ENCODE measurements at regions not wholly inside any gene's neighbourhood (a gene's known extent, or its start where the extent isn't known, plus 50 kb on each side); places are given as distances from the start of the nearest gene placed in this dataset.

DNA sequence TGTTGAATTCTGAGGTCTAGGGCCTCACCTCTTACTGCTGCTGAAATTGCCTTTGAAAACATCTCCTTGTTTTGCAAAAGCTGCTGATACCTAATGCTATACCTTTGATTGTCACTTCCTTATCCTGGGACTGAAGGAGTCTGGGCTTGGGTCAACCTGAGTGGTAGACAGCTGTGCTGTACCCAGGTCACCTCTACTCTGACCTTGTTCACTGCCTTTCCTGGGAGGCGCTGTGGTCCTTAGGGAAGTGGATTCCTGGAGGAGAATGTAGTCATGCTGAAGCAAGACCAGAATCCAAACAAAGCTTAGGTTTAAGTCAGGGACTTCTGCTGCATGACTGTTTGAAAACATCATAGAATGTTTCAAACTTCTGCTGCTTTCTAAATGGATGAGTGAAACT lies 191.4 kb downstream of the SNAPC1 start:
- DNase-seq: no peak

GRCh38 chr14:61954306-61954705 lies 192.1 kb downstream of the SNAPC1 start:
- no peak for DNase-seq

DNA sequence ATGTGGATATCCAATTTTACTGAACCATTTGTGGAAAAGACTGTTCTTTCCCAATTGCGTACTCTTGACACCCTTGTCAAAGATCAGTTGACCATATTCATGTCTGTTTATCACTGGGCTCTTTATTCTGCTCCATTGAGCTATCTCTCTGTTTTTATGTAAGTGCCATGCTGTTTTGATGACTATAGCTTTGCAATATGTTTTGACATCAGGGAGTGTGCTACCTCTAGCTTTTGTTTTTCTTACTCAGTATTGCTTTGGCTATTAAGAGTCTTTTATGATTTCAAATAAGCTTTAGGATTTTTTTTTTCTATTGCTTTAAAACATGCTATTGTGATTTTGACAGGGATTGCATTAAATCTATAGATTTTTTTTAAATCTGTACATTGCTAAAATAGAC lies 194.3 kb downstream of the SNAPC1 start:
- no peak for DNase-seq

DNA sequence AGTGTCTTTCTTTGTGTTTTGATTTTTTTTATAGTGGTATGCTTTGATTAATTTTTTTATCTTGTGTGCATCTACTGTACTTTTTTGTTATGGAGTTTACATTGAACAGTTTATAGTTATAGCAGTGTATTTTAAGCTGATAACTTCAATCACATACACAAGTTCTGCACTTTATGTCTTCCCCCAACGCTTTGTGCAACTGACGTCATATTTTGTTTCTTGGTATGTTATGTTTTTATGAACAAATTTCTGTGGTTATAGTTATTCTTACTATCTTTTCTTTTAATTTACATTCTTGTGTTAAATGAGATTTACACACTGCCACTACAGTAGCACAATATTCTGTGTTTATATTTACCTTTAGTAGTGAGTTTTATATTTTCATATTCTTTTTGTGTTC lies 197.1 kb downstream of the SNAPC1 start:
- DNase-seq: no peak

GRCh38 chr14:61961369-61961768 lies 199.1 kb downstream of the SNAPC1 start:
- no peak for DNase-seq

DNA sequence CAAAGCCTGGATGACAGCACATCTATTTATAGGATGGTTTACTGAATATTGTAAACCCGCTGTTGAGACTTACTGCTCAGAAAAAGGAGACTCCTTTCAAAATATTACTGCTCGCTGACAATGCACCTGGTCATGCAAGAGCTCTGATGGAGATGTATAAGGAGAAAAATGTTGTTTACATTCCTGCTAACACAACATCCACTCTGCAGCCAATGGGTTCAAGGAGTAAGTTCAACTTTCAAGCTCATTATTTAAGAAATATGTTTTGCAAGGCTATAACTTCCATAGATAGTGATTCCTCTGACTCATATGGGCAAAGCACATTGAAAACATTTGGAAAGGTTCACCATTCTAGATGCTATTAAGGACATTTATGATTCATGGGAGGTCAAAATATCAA lies 201.7 kb downstream of the SNAPC1 start:
- no peak for DNase-seq

GRCh38 chr14:61965030-61965745 lies 203.0 kb downstream of the SNAPC1 start:
- DNase-seq: no peak

GRCh38 chr14:61968207-61968606 lies 206.0 kb downstream of the SNAPC1 start:
- no peak for DNase-seq

GRCh38 chr14:61972711-61973110 lies 210.5 kb downstream of the SNAPC1 start:
- DNase-seq: no peak

- no peak for DNase-seq
Measured at GRCh38 chr14:61973981-61974380, 211.8 kb downstream of the SNAPC1 start.

GRCh38 chr14:61977217-61977616 lies 215.0 kb downstream of the SNAPC1 start:
- no peak for DNase-seq

- no peak for DNase-seq
Measured at GRCh38 chr14:61988240-61988639, 226.0 kb downstream of the SNAPC1 start.

DNA sequence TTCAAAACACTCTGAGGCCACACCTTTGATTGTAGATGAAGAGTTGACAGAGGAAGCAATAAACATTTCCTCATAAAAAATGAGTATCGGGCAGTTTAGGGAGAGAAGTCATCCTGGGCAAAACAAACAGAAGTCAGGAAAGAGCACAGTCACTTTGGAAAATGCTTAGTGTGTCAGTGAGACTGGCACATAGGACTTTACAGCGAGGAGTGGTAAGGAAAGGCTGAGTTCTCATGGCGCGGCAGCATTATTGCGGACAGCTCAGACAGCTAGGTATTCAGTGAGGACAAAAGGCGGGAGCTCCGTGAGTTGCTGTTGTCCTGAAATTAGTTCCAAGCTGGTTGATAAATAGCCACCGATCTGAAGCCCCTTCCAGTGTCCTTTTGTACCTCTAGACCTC lies 229.9 kb downstream of the SNAPC1 start:
- DNase-seq: no peak

DNA sequence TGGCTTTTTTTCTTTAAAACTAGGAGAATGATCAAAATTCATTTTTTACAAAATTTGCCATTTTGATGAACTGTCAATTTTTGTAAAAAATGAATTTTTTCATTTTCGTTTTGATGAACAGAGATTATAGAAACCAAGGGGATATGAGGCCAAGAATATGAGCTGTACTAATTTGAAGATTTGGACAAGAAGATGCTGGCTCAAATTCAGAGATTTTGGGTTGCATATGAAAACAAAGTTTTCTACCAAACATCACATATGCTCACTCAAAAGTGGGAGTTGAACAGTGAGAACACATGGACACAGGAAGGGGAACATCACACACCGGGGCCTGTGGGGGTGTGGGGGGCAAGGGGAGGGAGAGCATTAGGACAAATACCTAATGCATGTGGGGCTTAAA lies 230.7 kb downstream of the SNAPC1 start:
- DNase-seq: no peak

DNA sequence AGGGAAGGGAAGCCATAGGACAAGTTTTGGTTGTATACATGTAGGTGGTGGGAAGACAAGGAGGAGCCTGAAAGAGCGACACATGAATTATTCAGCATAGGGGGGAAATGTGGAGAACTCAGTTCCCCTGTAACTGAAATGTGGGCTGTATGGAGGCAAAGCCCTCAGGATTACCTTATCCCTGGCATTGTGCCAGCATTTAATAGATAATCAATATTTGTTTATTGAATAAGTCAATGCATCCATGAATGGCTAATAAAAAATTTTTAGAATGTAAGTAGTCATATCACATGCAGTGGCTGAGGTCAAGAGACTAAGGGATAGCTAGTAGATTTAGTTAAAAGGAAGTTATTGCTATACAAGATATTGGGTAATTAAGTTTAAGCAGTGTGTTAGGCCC lies 232.4 kb downstream of the SNAPC1 start:
- no peak for DNase-seq

- DNase-seq: no peak
Measured at GRCh38 chr14:61996753-61997152, 234.5 kb downstream of the SNAPC1 start.

- DNase-seq: no peak
Measured at GRCh38 chr14:61997161-61997560, 234.9 kb downstream of the SNAPC1 start.

GRCh38 chr14:62001963-62002362 lies 239.7 kb downstream of the SNAPC1 start:
- no peak for DNase-seq

DNA sequence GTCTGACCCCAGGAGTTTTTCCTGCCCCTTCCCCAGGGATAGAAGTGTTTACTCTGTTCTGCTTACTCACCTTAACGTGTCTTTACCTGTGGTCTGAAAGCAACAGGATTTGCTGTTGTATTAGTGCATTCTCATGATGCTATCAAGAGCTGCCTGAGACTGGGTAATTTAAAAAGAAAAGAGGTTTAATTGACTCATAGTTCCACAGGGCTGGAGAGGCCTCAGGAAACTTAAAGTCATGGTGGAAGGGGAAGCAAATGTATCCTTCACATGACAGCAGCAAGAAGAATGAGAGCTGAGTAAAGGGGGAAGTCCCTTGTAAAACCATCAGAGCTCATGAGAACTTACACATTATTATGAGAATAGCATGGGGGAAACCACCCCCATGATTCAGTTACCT lies 240.4 kb downstream of the SNAPC1 start:
- no peak for DNase-seq

- DNase-seq: no peak
Measured at GRCh38 chr14:62003701-62004100, 241.5 kb downstream of the SNAPC1 start.

DNA sequence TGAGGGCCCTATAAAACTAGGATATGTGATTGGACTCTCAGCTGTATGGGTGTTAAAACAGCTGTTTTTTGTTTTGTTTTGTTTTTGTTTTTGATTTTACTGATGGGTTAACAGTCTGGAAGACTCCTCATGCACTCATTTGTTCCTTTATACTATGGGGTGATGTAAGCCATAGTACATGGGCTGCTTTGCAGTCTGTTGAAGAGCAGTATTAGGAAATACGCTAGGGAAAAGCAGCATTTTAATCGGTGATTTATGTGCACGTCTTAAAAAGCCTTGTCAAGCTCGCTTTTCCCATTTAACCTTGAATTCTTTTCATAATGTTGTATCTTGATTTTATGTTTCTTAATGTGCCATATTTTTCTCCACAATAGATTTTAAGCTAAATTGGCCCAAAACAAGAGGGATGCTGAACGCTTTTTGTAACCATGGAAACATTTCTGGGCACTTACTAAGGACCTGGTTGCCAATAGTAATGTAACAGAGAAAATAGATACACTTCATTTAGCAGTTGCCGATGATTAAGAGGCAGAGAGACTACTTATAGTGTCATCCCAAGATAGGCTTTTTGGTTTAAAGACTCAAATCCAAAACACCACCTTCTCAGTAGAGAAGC lies 244.0 kb downstream of the SNAPC1 start:
- no peak for DNase-seq

- DNase-seq: no peak
Measured at GRCh38 chr14:62015243-62015642, 253.0 kb downstream of the SNAPC1 start.

DNA sequence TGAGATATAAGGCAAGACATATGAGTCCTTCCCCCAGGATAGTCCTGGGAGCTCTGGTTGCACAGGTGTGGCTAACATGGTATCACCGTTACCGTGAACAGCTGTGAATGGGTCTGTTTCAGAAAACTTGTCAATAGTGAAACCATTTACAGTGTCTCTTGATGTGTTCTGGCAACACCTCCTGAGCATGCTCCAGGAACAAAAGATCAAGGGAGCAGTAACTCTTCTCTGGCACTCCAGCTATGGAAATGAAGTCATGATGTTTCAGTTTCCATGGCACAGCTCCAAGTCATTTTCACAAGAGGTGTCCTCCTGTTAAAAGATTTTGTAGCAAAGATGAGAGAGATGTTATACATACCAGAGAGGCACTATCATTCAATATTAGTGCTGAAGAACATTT lies 253.7 kb downstream of the SNAPC1 start:
- DNase-seq: no peak

GRCh38 chr14:62017651-62018230 lies 255.5 kb downstream of the SNAPC1 start:
- DNase-seq: no peak

- no peak for DNase-seq
Measured at GRCh38 chr14:62018606-62019005, 256.4 kb downstream of the SNAPC1 start.

Data from activated CD4-positive, CD25-positive, alpha-beta regulatory T cell (primary cell).